GM19468 (cell line): ENCODE measurements at regions not wholly inside any gene's neighbourhood (a gene's known extent, or its start where the extent isn't known, plus 50 kb on each side); places are given as distances from the start of the nearest gene placed in this dataset.

ENCODE experiments used
- ATAC-seq: cut with Tn5 transposase; IDR thresholded peaks from one replicate; pipeline ENCODE4 v1.9.1; 2021; ENCODE audit warnings: mild to moderate bottlenecking, moderate library complexity, moderate number of reproducible peaks; ENCODE audit not compliant: unreplicated experiment; ENCODE audit errors: extremely low read depth

DNA sequence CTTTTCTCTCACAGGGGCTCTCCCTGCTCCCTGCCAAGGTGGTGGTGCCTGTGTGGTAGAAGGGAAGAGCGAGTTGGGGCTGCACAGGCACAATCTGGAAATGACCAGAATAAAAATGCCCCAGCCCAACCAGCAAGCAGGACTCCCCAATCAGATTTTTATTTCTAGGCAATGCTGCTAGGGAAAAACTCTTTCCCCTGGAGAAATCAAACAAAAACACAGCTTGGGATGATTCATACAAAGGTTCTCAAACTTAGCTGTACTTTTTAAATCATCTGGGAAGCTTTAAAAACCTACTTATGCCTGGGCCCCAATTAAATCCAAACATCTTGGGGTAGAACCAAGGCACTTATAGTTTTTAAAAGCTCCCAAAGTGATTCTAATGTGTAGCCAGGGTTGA is 243.2 kb downstream of the HTR7 start:
- ATAC-seq, result no peak

DNA sequence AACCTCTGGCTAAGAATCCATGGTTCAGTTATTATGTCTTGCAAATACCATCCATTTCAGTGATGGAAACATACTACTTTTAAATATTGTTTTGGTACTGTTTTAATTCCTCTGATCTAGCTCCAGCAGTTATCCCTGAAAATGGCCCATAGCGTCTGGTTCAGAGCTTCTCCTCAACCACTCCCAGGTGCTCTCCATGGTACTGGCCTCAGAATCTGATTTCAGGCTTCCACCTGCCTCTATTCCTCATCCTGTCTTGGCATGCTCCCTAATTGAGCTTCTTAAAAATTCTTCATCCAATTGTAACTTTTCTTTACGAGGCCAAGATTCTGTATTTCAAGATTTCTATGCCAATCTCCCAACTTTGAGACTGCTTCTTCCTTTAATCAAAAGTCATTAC is 236.3 kb downstream of the HTR7 start:
- no peak for ATAC-seq

DNA sequence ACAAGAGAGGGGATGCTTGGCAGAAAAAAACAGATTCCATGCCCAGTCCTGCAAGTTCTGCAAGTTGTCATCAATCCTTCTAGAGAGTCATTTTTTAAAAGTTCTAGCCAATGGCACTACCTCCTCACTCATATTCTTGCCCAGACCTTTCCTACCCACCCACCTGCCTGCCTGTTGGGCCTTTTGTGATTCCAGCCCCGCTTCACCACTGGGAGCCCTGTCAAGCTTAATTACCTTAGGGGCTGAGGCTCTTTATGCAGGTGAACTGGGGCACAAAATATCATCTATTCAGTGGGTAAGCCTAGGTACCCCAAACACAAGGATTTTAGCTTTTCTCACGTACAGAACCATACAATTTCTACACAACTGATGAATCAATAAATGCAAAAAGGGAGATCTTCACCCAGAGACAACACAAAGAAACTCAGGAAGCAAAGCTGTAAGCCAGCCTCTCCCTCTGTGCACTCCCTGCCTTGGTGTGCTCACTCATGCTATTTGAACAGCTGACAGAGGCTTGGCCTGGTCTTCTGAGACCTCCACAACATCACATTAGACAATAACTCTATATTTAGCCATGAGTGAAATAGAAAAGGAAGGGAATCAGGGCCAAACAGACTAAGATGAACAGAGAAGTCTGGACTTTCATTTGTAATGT is 222.6 kb downstream of the HTR7 start:
- ATAC-seq, result no peak

DNA sequence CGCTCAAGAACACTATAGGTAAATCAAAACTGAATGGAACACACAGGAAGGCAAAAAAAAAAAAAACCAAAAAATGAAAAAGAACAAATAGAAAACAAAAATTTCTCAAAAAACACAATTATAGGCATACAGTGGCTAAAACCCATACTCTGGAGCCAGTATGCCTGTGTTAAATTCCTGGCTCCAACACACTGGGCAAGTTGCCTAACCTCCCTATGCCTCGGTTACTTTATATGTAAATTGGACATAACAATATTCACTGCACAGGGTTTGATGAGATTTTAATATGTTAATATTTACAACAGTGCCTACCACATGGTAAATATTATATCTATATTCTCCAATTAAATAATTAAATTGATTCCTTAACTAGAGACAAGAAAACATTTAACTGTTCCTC is 217.1 kb downstream of the HTR7 start:
- no peak for ATAC-seq

DNA sequence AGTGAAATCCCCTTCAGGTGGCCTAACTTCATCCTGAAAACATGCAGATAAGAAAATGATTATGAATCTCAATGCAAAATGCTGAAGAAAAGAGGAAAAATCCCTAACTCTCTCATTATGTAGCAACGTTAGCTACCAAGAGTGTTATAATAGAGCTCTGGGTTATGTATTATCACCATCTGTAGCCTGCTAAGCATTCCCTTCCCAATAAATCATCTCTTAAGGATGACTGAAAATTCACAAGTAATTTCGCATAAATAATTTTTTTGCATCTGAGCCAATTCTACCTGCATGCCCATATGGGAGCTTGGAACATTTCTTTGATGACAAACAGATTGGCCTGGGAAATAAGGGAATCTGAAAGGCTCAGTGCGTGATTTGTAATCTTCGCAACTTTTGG is 216.1 kb downstream of the HTR7 start:
- ATAC-seq, result no peak

DNA sequence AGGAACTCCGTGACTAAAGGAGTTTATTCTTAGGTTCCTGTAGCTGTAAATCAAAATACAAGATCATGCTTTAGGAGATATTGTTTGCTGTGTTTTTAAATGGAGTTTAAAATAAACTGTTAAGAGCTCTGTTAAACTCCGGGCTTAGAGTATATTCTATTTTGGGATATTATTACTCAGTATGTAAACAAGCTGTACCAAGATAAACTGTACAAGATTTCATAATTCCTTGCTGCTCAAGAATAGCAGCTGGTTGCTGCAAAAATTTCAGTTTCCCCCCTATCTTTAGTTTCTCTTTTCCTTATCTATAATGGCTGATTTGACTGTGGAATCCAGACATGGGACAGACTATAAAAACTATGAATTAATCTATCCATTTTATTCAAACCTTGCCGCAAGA is 215.7 kb downstream of the HTR7 start:
- ATAC-seq, result no peak

DNA sequence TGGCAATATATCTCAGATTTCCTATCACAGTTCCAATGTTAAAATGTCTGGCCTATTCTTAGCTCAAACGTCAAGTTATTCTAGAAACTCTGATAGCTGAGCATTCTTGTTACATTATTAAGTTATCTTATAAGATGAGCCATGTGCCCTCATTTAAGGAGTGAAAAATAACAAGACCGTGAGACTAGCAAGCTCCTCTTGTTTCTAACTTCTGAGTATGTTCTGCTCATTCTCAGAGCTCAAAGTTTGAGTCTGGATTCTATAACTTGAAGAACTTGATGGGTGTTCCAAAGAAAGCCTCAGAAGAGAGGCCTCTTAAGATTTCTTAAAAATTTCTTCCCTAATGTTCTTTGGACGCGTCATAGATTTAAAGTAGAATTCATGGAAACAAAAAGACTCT is 215.2 kb downstream of the HTR7 start:
- no peak for ATAC-seq

DNA sequence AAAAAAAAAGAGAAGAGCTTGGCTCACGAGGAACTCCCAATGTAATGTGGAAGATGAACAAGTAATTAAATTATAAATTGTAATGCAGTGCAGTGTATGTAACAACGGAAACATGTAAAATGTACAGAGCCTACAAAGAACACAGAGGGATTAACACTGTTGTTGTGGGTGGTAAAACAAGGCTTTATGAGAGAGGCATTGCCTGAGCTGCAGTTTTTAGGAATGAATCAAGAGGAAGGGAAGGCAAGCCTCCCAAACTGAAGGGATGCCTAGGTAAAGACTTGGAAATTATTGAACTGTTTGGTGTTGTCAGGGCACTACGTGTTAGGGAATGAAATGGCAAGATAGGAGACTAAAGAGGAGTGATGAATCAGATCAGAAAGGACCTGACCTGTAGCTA is 213.7 kb downstream of the HTR7 start:
- no peak for ATAC-seq

DNA sequence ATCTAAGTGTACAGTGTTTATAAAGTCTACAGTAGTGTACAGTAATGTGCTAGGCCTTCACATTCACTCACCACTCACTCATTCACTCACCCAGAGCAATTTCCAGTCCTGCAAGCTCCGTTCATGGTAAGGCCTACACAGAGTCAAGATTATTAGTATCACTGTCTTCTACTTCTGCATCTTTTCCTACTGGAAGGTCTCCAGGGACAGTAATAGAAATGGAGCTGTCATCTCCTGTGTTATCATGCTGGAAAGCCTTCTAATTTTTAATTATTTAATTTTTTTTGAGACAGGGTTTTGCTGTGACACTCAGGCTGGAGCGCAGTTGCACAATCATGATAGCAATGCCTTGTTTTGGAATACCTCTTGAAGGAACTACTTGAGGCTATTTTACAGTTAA is 207.0 kb downstream of the HTR7 start:
- no peak for ATAC-seq

DNA sequence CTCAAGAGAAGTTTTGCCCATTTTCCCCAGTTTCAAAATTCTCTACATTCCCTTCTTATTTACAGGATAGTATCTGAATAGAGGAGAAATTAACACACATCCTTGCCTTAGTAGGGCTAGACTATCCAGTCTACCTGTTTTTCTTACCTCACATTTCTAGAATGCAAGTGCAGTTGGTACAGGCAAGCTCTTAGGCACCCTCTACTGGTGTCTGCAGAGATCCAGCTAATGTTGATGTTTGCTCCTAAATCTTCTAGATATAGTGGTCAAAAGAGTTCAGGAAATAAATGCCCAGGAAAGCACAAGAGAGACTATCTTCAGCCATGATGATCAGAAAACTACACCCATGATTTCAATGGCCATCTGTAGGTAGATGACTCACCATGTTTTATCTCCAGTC is 205.3 kb downstream of the HTR7 start:
- ATAC-seq, result no peak

DNA sequence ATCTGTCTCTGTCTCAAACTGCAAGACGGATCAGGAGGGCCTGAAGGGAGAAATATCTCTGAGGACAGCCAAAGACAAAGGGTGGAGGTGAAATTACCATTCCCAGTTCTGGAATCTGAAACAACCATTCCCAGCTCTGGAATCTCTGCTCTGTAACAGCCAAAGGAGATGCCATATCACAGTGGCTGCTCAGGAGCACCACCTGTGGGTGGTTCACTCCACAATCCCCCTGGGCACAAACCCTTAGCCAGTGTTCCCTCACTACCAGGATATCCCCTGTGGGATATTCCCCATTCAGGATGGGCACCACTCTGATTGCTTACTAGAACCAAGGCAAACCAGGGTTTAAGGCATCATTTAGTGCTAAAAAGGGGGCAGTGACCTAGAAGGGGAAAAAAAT is 199.0 kb downstream of the HTR7 start:
- no peak for ATAC-seq

DNA sequence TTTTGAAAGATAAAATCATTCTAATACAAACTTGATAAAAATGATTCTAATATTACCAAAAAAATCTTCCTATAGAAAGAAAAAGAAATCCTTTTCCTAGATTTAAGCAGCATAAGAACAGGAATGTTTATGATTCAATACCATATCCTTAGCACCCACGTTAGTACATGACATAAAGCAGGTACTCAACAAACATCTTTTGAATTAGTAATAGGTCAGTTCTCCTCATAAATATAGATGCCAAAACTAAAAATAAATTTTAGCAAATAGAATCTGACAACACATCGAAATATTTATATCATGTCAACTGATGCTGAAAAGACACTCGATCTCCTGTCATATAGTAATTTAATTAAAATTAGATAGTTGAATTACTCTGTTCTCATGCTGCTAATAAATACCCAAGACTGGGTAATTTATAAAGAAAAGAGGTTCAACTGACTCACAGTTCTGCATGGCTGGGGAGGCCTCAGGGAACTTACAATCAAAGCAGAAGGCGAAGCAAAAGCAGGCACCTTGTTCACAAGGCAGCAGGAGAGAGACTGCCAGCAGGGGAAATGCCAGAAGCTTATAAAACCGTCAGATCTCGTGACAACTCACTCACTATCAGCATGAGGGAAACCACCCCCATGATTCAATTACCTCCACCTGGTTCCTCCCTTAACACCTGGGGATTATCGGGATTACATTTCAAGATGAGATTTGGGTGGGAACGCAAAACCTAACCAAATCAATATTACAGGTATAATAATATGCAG is 191.8 kb downstream of the HTR7 start:
- ATAC-seq, result no peak

DNA sequence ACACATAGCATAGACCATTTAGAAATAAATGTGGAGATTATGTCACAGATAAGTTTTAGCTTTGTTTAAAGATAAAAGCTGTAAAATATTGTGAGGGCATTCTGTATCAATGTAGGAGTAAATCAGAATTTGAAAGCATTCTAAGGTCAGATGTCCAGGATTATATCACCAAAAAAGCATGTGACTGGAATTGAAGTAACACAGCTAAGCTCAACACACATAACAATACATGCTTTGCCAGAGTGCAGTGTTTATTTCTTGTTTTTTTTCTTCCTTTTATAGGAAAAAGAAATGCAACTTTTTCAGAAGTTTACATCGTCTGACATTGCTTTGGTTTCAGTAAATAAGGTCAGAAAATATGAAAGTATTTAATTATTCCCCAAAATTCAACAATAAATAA is 183.4 kb downstream of the HTR7 start:
- ATAC-seq, result no peak

DNA sequence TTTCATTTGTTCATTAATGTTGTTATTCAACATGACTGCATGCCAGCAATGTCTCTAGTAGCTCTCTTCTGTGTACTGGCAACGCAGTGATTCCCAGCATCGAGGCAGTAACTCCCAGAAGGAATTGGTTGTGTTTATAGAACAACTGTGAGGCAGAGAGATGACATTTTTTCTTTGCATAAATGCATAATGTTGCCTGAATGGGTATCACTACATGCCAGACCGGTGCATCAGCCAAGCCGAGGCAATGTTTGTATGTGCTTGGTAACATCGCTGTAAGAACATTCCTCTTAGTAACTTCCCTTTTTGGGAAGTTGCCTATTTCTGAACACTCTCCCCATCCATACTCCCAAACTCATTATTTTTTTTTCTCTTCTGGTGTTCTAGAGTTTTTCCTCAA is 182.9 kb downstream of the HTR7 start:
- ATAC-seq, result no peak

DNA sequence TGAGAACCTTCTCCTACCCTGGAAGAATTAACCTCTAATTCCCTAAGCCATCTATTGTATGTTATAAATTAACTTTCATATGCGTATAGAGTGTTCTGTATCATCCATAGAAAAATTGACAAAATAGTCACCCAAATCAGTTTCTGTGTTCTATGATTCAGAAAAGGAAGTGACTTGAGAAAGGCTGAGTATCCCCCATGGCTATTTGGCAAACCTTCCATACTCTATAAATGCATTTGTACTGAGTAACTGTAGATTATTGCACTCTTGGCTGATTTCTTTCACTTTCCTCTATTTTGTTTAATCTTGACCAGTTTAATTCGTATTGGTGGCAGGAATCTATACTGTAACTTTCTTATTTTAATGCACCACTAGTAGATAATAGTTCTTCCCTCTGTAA is 182.2 kb downstream of the HTR7 start:
- no peak for ATAC-seq
